ENCODE measurements at regions not wholly inside any gene's neighbourhood (a gene's known extent, or its start where the extent isn't known, plus 50 kb on each side); places are given as distances from the start of the nearest gene placed in this dataset.

- TF ChIP-seq, protein P1, sequence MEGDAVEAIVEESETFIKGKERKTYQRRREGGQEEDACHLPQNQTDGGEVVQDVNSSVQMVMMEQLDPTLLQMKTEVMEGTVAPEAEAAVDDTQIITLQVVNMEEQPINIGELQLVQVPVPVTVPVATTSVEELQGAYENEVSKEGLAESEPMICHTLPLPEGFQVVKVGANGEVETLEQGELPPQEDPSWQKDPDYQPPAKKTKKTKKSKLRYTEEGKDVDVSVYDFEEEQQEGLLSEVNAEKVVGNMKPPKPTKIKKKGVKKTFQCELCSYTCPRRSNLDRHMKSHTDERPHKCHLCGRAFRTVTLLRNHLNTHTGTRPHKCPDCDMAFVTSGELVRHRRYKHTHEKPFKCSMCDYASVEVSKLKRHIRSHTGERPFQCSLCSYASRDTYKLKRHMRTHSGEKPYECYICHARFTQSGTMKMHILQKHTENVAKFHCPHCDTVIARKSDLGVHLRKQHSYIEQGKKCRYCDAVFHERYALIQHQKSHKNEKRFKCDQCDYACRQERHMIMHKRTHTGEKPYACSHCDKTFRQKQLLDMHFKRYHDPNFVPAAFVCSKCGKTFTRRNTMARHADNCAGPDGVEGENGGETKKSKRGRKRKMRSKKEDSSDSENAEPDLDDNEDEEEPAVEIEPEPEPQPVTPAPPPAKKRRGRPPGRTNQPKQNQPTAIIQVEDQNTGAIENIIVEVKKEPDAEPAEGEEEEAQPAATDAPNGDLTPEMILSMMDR (IDR thresholded peaks at IDR 0.05; ENCODE audit: partially characterized antibody, unreplicated experiment) = no peak
- Mint-ChIP-seq H3K27ac (ENCODE audit: unreplicated experiment) (peak overlapping the region; percentile 22), H3K27me3 (ENCODE audit: unreplicated experiment) (peaks cover 4% of the 10 kb centered on the region), H3K4me1 (ENCODE audit: low read depth, unreplicated experiment) (peaks cover 49% of the 10 kb centered on the region), H3K36me3 (ENCODE audit: unreplicated experiment) (no peaks in the 10 kb centered on the region), H3K4me3 (ENCODE audit: unreplicated experiment) (no peak overlapping the region), H3K9me3 (ENCODE audit: unreplicated experiment) (peaks cover 5% of the 10 kb centered on the region)
- no peak for DNase-seq
Observed at GRCh38 chr7:51778121-51778520, 461.5 kb upstream of the COBL start.

- Mint-ChIP-seq H3K36me3 (ENCODE audit: unreplicated experiment) (no peaks in the 10 kb centered on the region), H3K27ac (ENCODE audit: unreplicated experiment) (peak overlapping the region; percentile 25), H3K4me1 (ENCODE audit: low read depth, unreplicated experiment) (peaks cover 37% of the 10 kb centered on the region), H3K27me3 (ENCODE audit: unreplicated experiment) (peaks cover 3% of the 10 kb centered on the region), H3K4me3 (ENCODE audit: unreplicated experiment) (no peak overlapping the region), H3K9me3 (ENCODE audit: unreplicated experiment) (no peaks in the 10 kb centered on the region)
- TF ChIP-seq, protein P1 (IDR thresholded peaks at IDR 0.05; ENCODE audit: partially characterized antibody, unreplicated experiment) = no peak
- DNase-seq = no peak
Observed at GRCh38 chr7:51774178-51774577, 457.6 kb upstream of the COBL start.

DNA sequence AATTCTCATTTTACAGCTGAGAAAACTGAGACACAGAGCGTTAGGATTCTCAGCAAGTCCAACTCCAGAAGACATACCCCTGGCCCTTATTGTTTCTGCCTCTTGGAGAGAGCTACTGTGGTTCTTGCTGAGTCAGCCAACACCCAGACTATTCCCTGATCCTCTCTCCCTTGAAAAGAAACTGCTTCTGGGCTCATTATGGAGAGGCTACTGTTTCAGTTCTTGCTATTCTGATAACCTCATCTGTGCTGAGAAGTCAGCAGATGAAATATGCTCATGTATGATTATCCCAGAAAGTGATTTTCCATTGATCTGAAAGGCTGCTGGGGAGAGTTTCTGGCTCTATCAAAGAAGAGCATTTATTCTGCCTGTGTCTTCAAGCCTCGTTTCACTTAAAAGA is 455.6 kb upstream of the COBL start:
- no peak overlapping the region for H3K4me3 Mint-ChIP-seq (ENCODE audit: unreplicated experiment)
- TF ChIP-seq, protein P1 (IDR thresholded peaks at IDR 0.05; ENCODE audit: partially characterized antibody, unreplicated experiment) = no peak
- peak overlapping the region; percentile 39 for H3K27ac Mint-ChIP-seq (ENCODE audit: unreplicated experiment)
- no peaks in the 10 kb centered on the region for H3K36me3 Mint-ChIP-seq (ENCODE audit: unreplicated experiment)
- DNase-seq = no peak
- H3K4me1 Mint-ChIP-seq (ENCODE audit: low read depth, unreplicated experiment) = peaks cover 29% of the 10 kb centered on the region
- H3K27me3 Mint-ChIP-seq (ENCODE audit: unreplicated experiment) = peaks cover 3% of the 10 kb centered on the region
- no peaks in the 10 kb centered on the region for H3K9me3 Mint-ChIP-seq (ENCODE audit: unreplicated experiment)

DNA sequence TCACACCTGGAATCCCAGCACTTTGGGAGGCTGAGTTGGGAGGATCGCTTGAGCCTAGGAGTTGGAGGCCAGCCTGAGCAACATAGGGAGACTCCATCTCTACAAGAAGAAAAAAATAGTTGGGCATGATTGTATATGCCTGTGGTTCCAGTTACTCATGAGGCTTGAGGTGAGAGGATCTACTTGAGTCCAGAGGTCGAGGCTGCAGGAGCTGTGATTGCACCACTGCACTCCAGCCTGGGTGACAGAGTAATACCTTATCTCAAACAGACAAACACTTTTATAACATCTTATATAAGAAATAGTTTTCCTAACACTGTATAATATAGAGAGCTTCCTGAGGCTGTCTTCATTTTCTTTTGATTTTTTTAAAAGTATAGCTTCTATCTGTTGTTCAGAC is 448.4 kb upstream of the COBL start:
- no peak for DNase-seq
- H3K4me1 Mint-ChIP-seq (ENCODE audit: low read depth, unreplicated experiment) = peaks cover 17% of the 10 kb centered on the region
- H3K27ac Mint-ChIP-seq (ENCODE audit: unreplicated experiment) = no peak overlapping the region
- H3K27me3 Mint-ChIP-seq (ENCODE audit: unreplicated experiment) = no peaks in the 10 kb centered on the region
- TF ChIP-seq, protein P1 (IDR thresholded peaks at IDR 0.05; ENCODE audit: partially characterized antibody, unreplicated experiment) = no peak
- H3K4me3 Mint-ChIP-seq (ENCODE audit: unreplicated experiment) = no peak overlapping the region
- no peaks in the 10 kb centered on the region for H3K36me3 Mint-ChIP-seq (ENCODE audit: unreplicated experiment)
- peaks cover 2% of the 10 kb centered on the region for H3K9me3 Mint-ChIP-seq (ENCODE audit: unreplicated experiment)

- TF ChIP-seq, protein P1 (IDR thresholded peaks at IDR 0.05; ENCODE audit: partially characterized antibody, unreplicated experiment) = no peak
- peaks cover 16% of the 10 kb centered on the region for H3K4me1 Mint-ChIP-seq (ENCODE audit: low read depth, unreplicated experiment)
Observed at GRCh38 chr7:51759985-51760384, 443.4 kb upstream of the COBL start.

More at GRCh38 chr7:51759985-51760384, 443.4 kb upstream of the COBL start:
- peaks cover 2% of the 10 kb centered on the region for H3K9me3 Mint-ChIP-seq (ENCODE audit: unreplicated experiment)
- H3K4me3 Mint-ChIP-seq (ENCODE audit: unreplicated experiment) = no peak overlapping the region
- DNase-seq = no peak
- no peaks in the 10 kb centered on the region for H3K27me3 Mint-ChIP-seq (ENCODE audit: unreplicated experiment)
- H3K36me3 Mint-ChIP-seq (ENCODE audit: unreplicated experiment) = no peaks in the 10 kb centered on the region
- no peak overlapping the region for H3K27ac Mint-ChIP-seq (ENCODE audit: unreplicated experiment)
